HG03135 (cell line): ENCODE measurements at regions not wholly inside any gene's neighbourhood (a gene's known extent, or its start where the extent isn't known, plus 50 kb on each side); places are given as distances from the start of the nearest gene placed in this dataset.

Source experiments
- ATAC-seq: cut with Tn5 transposase; IDR thresholded peaks from one replicate; pipeline ENCODE4 v1.9.1; 2021; ENCODE audit warnings: mild to moderate bottlenecking, moderate library complexity; ENCODE audit not compliant: unreplicated experiment

GRCh38 chr13:34640179-34640992 lies 301.7 kb upstream of the NBEA start:
- ATAC-seq, result no peak

GRCh38 chr13:34640993-34641330 lies 301.1 kb upstream of the NBEA start:
- ATAC-seq, result no peak

- no peak for ATAC-seq
Measured at GRCh38 chr13:34647379-34648150, 294.5 kb upstream of the NBEA start.

- ATAC-seq, result no peak
Measured at GRCh38 chr13:34654203-34654602, 287.9 kb upstream of the NBEA start.

- no peak for ATAC-seq
Measured at GRCh38 chr13:34654647-34655046, 287.4 kb upstream of the NBEA start.

GRCh38 chr13:34655554-34655953 lies 286.5 kb upstream of the NBEA start:
- ATAC-seq, result no peak

GRCh38 chr13:34657716-34658115 lies 284.4 kb upstream of the NBEA start:
- ATAC-seq, result no peak

GRCh38 chr13:34667286-34668218 lies 274.5 kb upstream of the NBEA start:
- ATAC-seq, result no peak

- ATAC-seq, result no peak
Measured at GRCh38 chr13:34671137-34671536, 270.9 kb upstream of the NBEA start.

- no peak for ATAC-seq
Measured at GRCh38 chr13:34672631-34673030, 269.4 kb upstream of the NBEA start.

GRCh38 chr13:34675626-34676025 lies 266.4 kb upstream of the NBEA start:
- no peak for ATAC-seq

GRCh38 chr13:34678154-34678553 lies 263.9 kb upstream of the NBEA start:
- no peak for ATAC-seq

GRCh38 chr13:34681405-34681955 lies 260.6 kb upstream of the NBEA start:
- no peak for ATAC-seq

GRCh38 chr13:34695063-34695462 lies 247.0 kb upstream of the NBEA start:
- no peak for ATAC-seq

- ATAC-seq, result no peak
Measured at GRCh38 chr13:34696296-34696695, 245.8 kb upstream of the NBEA start.

GRCh38 chr13:34696741-34697140 lies 245.3 kb upstream of the NBEA start:
- ATAC-seq, result no peak

GRCh38 chr13:34698945-34699344 lies 243.1 kb upstream of the NBEA start:
- no peak for ATAC-seq

- ATAC-seq, result no peak
Measured at GRCh38 chr13:34700155-34700554, 241.9 kb upstream of the NBEA start.

- no peak for ATAC-seq
Measured at GRCh38 chr13:34701919-34702318, 240.2 kb upstream of the NBEA start.

- ATAC-seq, result no peak
Measured at GRCh38 chr13:34708566-34709313, 233.3 kb upstream of the NBEA start.
